ENCODE measurements at regions not wholly inside any gene's neighbourhood (a gene's known extent, or its start where the extent isn't known, plus 50 kb on each side); places are given as distances from the start of the nearest gene placed in this dataset.

GRCh38 chr7:22601408-22601807, 101.4 kb upstream of the STEAP1B start:
- TF ChIP-seq CTCF (conservative IDR thresholded peaks at IDR 0.05) (no peak), EZH2 (IDR thresholded peaks at IDR 0.05; ENCODE audit: low read depth) (no peak)
